HEK293 (cell line): ENCODE measurements at regions not wholly inside any gene's neighbourhood (a gene's known extent, or its start where the extent isn't known, plus 50 kb on each side); places are given as distances from the start of the nearest gene placed in this dataset.

Source experiments
- CTCF ChIA-PET: fragments of 350-600 bp; formaldehyde crosslinking; extraction: SDS; loops from one replicate; lab custom pipeline; 2021; ENCODE audit warnings: antibody characterized with exemption; lab: Yijun Ruan, JAX
- POLR2A ChIA-PET: fragments of 300-600 bp; formaldehyde crosslinking; extraction: SDS; loops from one replicate; lab custom pipeline; 2020; ENCODE audit warnings: antibody characterized with exemption, inconsistent platforms; lab: Yijun Ruan, JAX
- H3K27ac ChIP-seq: fragments of 200-500 bp; sonication (Bioruptor generic); 2 replicates; pipeline ENCODE4 v1.5.1; 2014; ENCODE audit warnings: low read depth, low read length, control low read depth, inconsistent platforms; ENCODE audit errors: extremely low read depth
- H3K36me3 ChIP-seq, 2 experiments: fragments of 200-500 bp in 1 of 2; sonication (Bioruptor generic) in 1 of 2; 1 replicate in 1 of 2; 2 replicates in 1 of 2; pipeline ENCODE4 v1.5.1; 2014 to 2017; ENCODE audit warnings: inconsistent platforms in 2 of 2, low read length in 2 of 2; ENCODE audit not compliant: control insufficient read depth in 2 of 2, insufficient read depth in 1 of 2
- H3K4me1 ChIP-seq: fragments of 200-500 bp; sonication (Bioruptor generic); 2 replicates; pipeline ENCODE4 v1.5.1; 2014; ENCODE audit warnings: mild to moderate bottlenecking, low read length, inconsistent platforms; ENCODE audit not compliant: control insufficient read depth, insufficient read depth
- H3K4me3 ChIP-seq: 2 replicates; pipeline ENCODE4 v1.5.1; 2011; ENCODE audit warnings: low read depth, mild to moderate bottlenecking, control low read depth, low read length, moderate library complexity
- H3K9me3 ChIP-seq: fragments of 200-500 bp; sonication (Bioruptor generic); 2 replicates; pipeline ENCODE4 v1.5.1; 2014; ENCODE audit warnings: low read depth, low read length, inconsistent platforms; ENCODE audit not compliant: control insufficient read depth, insufficient read depth
- KLF1 ChIP-seq: fragments of 450-650 bp; formaldehyde crosslinking; IDR thresholded peaks from 2 replicates; pipeline ENCODE4 v1.5.1; 2016; ENCODE audit warnings: missing biosample characterization, missing genetic modification characterization
- KLF16 ChIP-seq: fragments of 450-650 bp; formaldehyde crosslinking; IDR thresholded peaks from 2 replicates; pipeline ENCODE4 v1.5.1; 2017; ENCODE audit warnings: missing biosample characterization, missing genetic modification characterization
- MYNN ChIP-seq: fragments of 450-650 bp; formaldehyde crosslinking; IDR thresholded peaks from 2 replicates; pipeline ENCODE4 v1.5.1; 2016; ENCODE audit warnings: missing biosample characterization, missing genetic modification characterization, borderline replicate concordance
- OSR2 ChIP-seq: fragments of 450-650 bp; formaldehyde crosslinking; IDR thresholded peaks from 2 replicates; pipeline ENCODE4 v1.5.1; 2016; ENCODE audit warnings: missing biosample characterization, missing genetic modification characterization
- SP3 ChIP-seq: fragments of 450-650 bp; formaldehyde crosslinking; IDR thresholded peaks from 2 replicates; pipeline ENCODE4 v1.5.1; 2016; ENCODE audit warnings: missing biosample characterization, missing genetic modification characterization
- ZFP41 ChIP-seq: fragments of 450-650 bp; formaldehyde crosslinking; IDR thresholded peaks from 2 replicates; pipeline ENCODE4 v1.5.1; 2016; ENCODE audit warnings: missing biosample characterization, missing genetic modification characterization, borderline replicate concordance
- ZNF2 ChIP-seq: fragments of 450-650 bp; formaldehyde crosslinking; IDR thresholded peaks from 2 replicates; pipeline ENCODE4 v1.5.1; 2016; ENCODE audit warnings: missing biosample characterization, missing genetic modification characterization
- ZNF394 ChIP-seq: fragments of 450-650 bp; formaldehyde crosslinking; IDR thresholded peaks from 2 replicates; pipeline ENCODE4 v1.5.1; 2016; ENCODE audit warnings: missing biosample characterization, missing genetic modification characterization, mild to moderate bottlenecking, moderate library complexity, borderline replicate concordance
- ZNF433 ChIP-seq: fragments of 450-650 bp; formaldehyde crosslinking; IDR thresholded peaks from 2 replicates; pipeline ENCODE4 v1.5.1; 2016; ENCODE audit warnings: missing biosample characterization, missing genetic modification characterization, low read depth
- ZNF473 ChIP-seq: fragments of 450-650 bp; formaldehyde crosslinking; IDR thresholded peaks from 2 replicates; pipeline ENCODE4 v1.5.1; 2017; ENCODE audit warnings: missing biosample characterization, missing genetic modification characterization
- ZNF501 ChIP-seq: fragments of 450-650 bp; formaldehyde crosslinking; IDR thresholded peaks from 2 replicates; pipeline ENCODE4 v1.5.1; 2016; ENCODE audit warnings: missing biosample characterization, missing genetic modification characterization
- ZNF600 ChIP-seq: fragments of 450-650 bp; formaldehyde crosslinking; IDR thresholded peaks from 2 replicates; pipeline ENCODE4 v1.5.1; 2016; ENCODE audit warnings: missing biosample characterization, missing genetic modification characterization
- ZNF654 ChIP-seq: fragments of 450-650 bp; formaldehyde crosslinking; IDR thresholded peaks from 2 replicates; pipeline ENCODE4 v1.5.1; 2016; ENCODE audit warnings: low read depth, missing biosample characterization, missing genetic modification characterization
- ZNF747 ChIP-seq: fragments of 450-650 bp; formaldehyde crosslinking; IDR thresholded peaks from 2 replicates; pipeline ENCODE4 v1.5.1; 2016; ENCODE audit warnings: missing biosample characterization, missing genetic modification characterization
- ZNF768 ChIP-seq: fragments of 450-650 bp; formaldehyde crosslinking; IDR thresholded peaks from 2 replicates; pipeline ENCODE4 v1.5.1; 2018; ENCODE audit warnings: missing biosample characterization, mild to moderate bottlenecking, missing genetic modification characterization
- ZSCAN23 ChIP-seq: fragments of 450-650 bp; formaldehyde crosslinking; IDR thresholded peaks from 2 replicates; pipeline ENCODE4 v1.5.1; 2016; ENCODE audit warnings: missing biosample characterization, missing genetic modification characterization
- TF ChIP-seq, protein P1 (sequence below): fragments of 450-650 bp; formaldehyde crosslinking; IDR thresholded peaks from 2 replicates; pipeline ENCODE4 v1.5.1; 2016; ENCODE audit warnings: missing biosample characterization, missing genetic modification characterization
- TF ChIP-seq, protein P2 (sequence below): fragments of 450-650 bp; formaldehyde crosslinking; IDR thresholded peaks from 2 replicates; pipeline ENCODE4 v1.5.1; 2017; ENCODE audit warnings: missing biosample characterization, missing genetic modification characterization
- TF ChIP-seq, protein P3 (sequence below): fragments of 450-650 bp; formaldehyde crosslinking; IDR thresholded peaks from 2 replicates; pipeline ENCODE4 v1.5.1; 2016; ENCODE audit warnings: missing biosample characterization, missing genetic modification characterization
- TF ChIP-seq, protein P4 (sequence below): fragments of 450-650 bp; formaldehyde crosslinking; IDR thresholded peaks from 2 replicates; pipeline ENCODE4 v1.5.1; 2016; ENCODE audit warnings: missing biosample characterization, missing genetic modification characterization

DNA sequence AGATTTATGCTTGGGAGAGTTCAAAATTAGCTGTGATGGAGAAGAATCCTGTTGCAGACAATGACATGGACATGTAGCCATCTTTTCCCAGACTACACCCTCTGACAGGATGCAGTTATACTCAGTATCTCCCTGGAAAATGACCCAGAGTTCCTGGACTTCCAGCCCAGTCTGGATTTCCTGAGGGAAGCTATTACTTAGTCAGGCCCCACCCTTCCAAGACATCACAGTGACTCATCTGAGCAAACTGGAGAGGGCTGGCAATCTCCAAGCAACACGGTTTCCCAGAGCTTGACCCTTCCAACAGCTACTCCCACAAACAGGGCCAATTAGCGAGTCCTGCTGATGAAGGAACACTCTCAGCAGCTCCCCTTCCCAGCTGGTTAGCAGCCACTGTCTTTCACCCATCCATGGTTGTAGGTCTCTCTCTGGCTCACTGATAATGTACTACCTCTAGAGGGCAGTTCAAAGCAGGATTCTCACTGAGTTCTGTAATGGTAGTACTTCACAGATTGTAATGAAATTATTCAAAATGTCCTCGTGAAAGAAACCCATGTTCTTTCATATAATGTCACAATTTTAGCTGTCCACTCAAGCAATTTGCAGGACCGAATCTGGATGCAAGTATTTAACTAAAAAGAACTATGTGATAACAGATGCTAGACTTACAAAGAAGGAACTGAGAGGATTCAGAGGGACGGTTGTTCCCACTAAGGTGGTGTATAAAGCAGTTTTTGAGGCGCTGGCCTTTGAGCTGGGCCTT lies 110.2 kb downstream of the MDH1 start:
- Histone ChIP-seq H3K4me1 (no peaks in the 10 kb centered on the region), H3K4me3 (no peak overlapping the region), H3K9me3 (no peaks in the 10 kb centered on the region), H3K36me3 (no peaks in the 10 kb centered on the region), H3K27ac (no peak overlapping the region)
- POLR2A ChIA-PET, result interaction anchor here (0.6 to 2.3 kb wide), 3 partner anchors 111 to 240 kb away, joined by 3 to 18 read pairs (median 9); partner anchors contain the start of genes MDH1, UGP2 and WDPCP
- CTCF ChIA-PET, result interaction anchor here (0.5 to 2.8 kb wide), 37 partner anchors 8 to 1727 kb away, joined by 3 to 23 read pairs (median 3); no protein-coding TSS in a partner anchor
- TF ChIP-seq ZSCAN23 (tag by site-specific recombination), result no peak
- TF ChIP-seq ZNF768 (tag by site-specific recombination), result no peak
- TF ChIP-seq ZFP41 (tag by site-specific recombination), result no peak
- TF ChIP-seq, protein P1, sequence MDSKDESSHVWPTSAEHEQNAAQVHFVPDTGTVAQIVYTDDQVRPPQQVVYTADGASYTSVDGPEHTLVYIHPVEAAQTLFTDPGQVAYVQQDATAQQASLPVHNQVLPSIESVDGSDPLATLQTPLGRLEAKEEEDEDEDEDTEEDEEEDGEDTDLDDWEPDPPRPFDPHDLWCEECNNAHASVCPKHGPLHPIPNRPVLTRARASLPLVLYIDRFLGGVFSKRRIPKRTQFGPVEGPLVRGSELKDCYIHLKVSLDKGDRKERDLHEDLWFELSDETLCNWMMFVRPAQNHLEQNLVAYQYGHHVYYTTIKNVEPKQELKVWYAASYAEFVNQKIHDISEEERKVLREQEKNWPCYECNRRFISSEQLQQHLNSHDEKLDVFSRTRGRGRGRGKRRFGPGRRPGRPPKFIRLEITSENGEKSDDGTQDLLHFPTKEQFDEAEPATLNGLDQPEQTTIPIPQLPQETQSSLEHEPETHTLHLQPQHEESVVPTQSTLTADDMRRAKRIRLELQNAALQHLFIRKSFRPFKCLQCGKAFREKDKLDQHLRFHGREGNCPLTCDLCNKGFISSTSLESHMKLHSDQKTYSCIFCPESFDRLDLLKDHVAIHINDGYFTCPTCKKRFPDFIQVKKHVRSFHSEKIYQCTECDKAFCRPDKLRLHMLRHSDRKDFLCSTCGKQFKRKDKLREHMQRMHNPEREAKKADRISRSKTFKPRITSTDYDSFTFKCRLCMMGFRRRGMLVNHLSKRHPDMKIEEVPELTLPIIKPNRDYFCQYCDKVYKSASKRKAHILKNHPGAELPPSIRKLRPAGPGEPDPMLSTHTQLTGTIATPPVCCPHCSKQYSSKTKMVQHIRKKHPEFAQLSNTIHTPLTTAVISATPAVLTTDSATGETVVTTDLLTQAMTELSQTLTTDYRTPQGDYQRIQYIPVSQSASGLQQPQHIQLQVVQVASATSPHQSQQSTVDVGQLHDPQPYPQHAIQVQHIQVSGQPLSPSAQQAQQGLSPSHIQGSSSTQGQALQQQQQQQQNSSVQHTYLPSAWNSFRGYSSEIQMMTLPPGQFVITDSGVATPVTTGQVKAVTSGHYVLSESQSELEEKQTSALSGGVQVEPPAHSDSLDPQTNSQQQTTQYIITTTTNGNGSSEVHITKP, result peak; percentile 71
- TF ChIP-seq KLF16, result 0 out of 2 replicates have a peak, but pooled peaks have one; percentile 8
- TF ChIP-seq ZNF501, result no peak
- TF ChIP-seq ZNF433 (tag by site-specific recombination), result no peak
- TF ChIP-seq ZNF654, result peak; percentile 27; the same call in 1 of the 2 replicates
- no peak for TF ChIP-seq ZNF747 (tag by site-specific recombination)
- TF ChIP-seq OSR2 (tag by site-specific recombination), result peak; percentile 49; the same call in 1 of the 2 replicates
- TF ChIP-seq ZNF600, result peak; percentile 59; the same call in 1 of the 2 replicates
- TF ChIP-seq ZNF394 (tag by site-specific recombination), result peak; percentile 86
- peak; percentile 51 for TF ChIP-seq KLF1 (tag by site-specific recombination)
- TF ChIP-seq, protein P2, sequence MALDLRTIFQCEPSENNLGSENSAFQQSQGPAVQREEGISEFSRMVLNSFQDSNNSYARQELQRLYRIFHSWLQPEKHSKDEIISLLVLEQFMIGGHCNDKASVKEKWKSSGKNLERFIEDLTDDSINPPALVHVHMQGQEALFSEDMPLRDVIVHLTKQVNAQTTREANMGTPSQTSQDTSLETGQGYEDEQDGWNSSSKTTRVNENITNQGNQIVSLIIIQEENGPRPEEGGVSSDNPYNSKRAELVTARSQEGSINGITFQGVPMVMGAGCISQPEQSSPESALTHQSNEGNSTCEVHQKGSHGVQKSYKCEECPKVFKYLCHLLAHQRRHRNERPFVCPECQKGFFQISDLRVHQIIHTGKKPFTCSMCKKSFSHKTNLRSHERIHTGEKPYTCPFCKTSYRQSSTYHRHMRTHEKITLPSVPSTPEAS (tag by site-specific recombination), result no peak
- TF ChIP-seq SP3 (tag by site-specific recombination), result 0 out of 2 replicates have a peak, but pooled peaks have one; percentile 20
- TF ChIP-seq ZNF473 (tag by site-specific recombination), result no peak
- peak; percentile 61; the same call in 1 of the 2 replicates for TF ChIP-seq ZNF2 (tag by site-specific recombination)
- TF ChIP-seq, protein P3, sequence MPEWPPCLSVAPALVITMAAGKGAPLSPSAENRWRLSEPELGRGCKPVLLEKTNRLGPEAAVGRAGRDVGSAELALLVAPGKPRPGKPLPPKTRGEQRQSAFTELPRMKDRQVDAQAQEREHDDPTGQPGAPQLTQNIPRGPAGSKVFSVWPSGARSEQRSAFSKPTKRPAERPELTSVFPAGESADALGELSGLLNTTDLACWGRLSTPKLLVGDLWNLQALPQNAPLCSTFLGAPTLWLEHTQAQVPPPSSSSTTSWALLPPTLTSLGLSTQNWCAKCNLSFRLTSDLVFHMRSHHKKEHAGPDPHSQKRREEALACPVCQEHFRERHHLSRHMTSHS (tag by site-specific recombination), result no peak
- TF ChIP-seq, protein P4, sequence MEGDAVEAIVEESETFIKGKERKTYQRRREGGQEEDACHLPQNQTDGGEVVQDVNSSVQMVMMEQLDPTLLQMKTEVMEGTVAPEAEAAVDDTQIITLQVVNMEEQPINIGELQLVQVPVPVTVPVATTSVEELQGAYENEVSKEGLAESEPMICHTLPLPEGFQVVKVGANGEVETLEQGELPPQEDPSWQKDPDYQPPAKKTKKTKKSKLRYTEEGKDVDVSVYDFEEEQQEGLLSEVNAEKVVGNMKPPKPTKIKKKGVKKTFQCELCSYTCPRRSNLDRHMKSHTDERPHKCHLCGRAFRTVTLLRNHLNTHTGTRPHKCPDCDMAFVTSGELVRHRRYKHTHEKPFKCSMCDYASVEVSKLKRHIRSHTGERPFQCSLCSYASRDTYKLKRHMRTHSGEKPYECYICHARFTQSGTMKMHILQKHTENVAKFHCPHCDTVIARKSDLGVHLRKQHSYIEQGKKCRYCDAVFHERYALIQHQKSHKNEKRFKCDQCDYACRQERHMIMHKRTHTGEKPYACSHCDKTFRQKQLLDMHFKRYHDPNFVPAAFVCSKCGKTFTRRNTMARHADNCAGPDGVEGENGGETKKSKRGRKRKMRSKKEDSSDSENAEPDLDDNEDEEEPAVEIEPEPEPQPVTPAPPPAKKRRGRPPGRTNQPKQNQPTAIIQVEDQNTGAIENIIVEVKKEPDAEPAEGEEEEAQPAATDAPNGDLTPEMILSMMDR (tag by site-specific recombination), result 0 out of 2 replicates have a peak, but pooled peaks have one; percentile 24
- no peak for TF ChIP-seq MYNN (tag by site-specific recombination)
